Loucy (cell line): ENCODE measurements at regions not wholly inside any gene's neighbourhood (a gene's known extent, or its start where the extent isn't known, plus 50 kb on each side); places are given as distances from the start of the nearest gene placed in this dataset.

ENCODE experiments used
- EZH2phosphoT487 ChIP-seq: fragments of 200-600 bp; IDR thresholded peaks from 2 replicates; pipeline ENCODE4 v1.6.1; 2018; ENCODE audit warnings: antibody characterized with exemption, mild to moderate bottlenecking, moderate library complexity, borderline replicate concordance
- TF ChIP-seq, protein P1 (sequence below): fragments of 200-600 bp; sonication (generic); conservative IDR thresholded peaks from 2 replicates; pipeline ENCODE4 v1.5.1; 2014; ENCODE audit warnings: mild to moderate bottlenecking, antibody characterized with exemption, low read length

DNA sequence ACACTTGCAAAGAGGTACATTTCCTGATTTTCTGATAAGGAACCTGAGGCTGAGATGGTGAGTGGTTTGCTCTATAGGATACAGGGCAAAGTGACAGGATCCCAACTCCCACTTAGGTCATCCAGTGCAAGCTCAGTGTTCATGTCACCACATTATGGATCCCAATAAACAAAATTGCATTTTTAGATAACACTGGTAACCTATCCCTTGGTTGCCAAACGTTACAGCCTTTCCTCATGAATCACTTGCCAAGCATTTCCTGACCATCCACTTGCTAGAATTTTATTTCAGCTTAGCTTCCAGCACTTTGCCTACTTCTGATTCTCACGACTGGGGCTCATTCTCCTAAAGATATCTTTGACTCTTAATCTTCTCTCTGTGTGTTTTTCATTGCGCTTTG is 131.4 kb upstream of the ODAD2 start:
- TF ChIP-seq, protein P1, sequence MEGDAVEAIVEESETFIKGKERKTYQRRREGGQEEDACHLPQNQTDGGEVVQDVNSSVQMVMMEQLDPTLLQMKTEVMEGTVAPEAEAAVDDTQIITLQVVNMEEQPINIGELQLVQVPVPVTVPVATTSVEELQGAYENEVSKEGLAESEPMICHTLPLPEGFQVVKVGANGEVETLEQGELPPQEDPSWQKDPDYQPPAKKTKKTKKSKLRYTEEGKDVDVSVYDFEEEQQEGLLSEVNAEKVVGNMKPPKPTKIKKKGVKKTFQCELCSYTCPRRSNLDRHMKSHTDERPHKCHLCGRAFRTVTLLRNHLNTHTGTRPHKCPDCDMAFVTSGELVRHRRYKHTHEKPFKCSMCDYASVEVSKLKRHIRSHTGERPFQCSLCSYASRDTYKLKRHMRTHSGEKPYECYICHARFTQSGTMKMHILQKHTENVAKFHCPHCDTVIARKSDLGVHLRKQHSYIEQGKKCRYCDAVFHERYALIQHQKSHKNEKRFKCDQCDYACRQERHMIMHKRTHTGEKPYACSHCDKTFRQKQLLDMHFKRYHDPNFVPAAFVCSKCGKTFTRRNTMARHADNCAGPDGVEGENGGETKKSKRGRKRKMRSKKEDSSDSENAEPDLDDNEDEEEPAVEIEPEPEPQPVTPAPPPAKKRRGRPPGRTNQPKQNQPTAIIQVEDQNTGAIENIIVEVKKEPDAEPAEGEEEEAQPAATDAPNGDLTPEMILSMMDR, result no peak
- no peak for TF ChIP-seq EZH2phosphoT487
